ENCODE measurements at regions not wholly inside any gene's neighbourhood (a gene's known extent, or its start where the extent isn't known, plus 50 kb on each side); places are given as distances from the start of the nearest gene placed in this dataset.
"Not testable (repeated sequence)": the region's sequence is repeated elsewhere in the genome, so short reads cannot be mapped to it uniquely, and the experiment has no call there.

DNA sequence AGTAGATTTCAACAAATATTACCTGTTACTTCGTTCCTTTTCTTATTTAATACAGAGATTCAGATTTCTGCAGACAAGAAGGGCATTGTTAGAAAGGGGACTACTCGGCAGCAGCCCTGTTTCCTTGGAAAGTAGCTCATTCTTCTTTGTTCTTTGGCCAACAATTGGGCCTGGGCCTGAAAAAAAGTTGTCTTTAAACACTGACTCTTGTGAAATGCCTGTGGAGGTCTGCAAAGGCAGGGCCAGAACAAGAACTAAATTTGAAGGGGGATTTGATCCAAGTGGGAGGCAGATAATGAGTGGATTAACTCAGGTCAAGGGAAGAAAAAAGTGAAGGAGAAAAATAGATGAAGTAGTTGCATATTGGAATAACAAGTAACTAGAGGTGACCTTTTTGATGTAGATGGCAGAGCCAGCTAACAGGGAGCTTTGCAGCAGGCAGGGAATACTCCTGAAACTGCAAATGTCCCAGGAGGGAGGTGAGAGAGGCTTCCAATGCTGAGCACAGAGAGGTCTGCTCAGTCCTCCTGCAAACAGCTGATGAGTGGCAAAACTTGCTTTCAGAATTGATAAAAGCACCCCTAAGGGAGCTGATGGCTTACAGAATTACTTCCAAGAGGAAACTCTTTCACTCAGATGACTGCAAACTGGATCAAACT is 393.2 kb upstream of the HS3ST1 start:
- TF ChIP-seq, protein P1, sequence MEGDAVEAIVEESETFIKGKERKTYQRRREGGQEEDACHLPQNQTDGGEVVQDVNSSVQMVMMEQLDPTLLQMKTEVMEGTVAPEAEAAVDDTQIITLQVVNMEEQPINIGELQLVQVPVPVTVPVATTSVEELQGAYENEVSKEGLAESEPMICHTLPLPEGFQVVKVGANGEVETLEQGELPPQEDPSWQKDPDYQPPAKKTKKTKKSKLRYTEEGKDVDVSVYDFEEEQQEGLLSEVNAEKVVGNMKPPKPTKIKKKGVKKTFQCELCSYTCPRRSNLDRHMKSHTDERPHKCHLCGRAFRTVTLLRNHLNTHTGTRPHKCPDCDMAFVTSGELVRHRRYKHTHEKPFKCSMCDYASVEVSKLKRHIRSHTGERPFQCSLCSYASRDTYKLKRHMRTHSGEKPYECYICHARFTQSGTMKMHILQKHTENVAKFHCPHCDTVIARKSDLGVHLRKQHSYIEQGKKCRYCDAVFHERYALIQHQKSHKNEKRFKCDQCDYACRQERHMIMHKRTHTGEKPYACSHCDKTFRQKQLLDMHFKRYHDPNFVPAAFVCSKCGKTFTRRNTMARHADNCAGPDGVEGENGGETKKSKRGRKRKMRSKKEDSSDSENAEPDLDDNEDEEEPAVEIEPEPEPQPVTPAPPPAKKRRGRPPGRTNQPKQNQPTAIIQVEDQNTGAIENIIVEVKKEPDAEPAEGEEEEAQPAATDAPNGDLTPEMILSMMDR (IDR thresholded peaks at IDR 0.05): no peak
- TF ChIP-seq POLR2AphosphoS5 (IDR thresholded peaks at IDR 0.05): no peak
- TF ChIP-seq EP300 (IDR thresholded peaks at IDR 0.05; ENCODE audit: low read depth): no peak
- no peak for TF ChIP-seq POLR2A (IDR thresholded peaks at IDR 0.05)
- in situ Hi-C loops (cut with MboI; ENCODE audit: low pct_ligation_motif_present in 1 of 4, low pct_unique_long_range_greater_than_20kb in 1 of 4, low sequenced_read_pairs in 3 of 4) (no loop called here), intact Hi-C loops (cut with DNase I; ENCODE audit: low total_unique reads) (no loop called here)
- Histone ChIP-seq H3K27ac (no peak overlapping the region), H3K4me3 (no peak overlapping the region), H3K27me3 (no peaks in the 10 kb centered on the region), H3K9me3 (no peaks in the 10 kb centered on the region), H3K36me3 (no peaks in the 10 kb centered on the region), H3K4me1 (no peaks in the 10 kb centered on the region)
- WGBS, 2 donors (ENCODE audit: low coverage in 1 of 2): 42 to 45% methylated on average over 2 of the region's 2 CpGs
- no peak for DNase-seq

DNA sequence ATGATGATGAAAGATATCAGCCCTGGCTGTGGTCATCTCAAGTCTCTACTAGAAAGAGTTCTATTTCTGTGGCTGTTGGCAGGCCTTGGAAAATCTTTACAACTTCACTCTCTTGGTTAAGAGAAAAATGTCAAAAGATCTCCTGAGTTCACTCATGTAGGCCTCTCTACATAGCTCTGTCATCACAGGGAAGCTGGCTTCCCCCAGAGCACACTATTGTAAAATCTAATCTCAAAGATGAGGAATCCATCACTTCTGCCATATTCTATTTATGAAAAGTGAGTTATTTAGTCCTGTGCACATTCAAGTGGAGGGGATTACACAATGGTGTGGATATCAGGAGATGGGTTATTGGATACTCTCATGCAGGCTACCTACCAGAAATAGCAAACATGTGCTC is 388.4 kb upstream of the HS3ST1 start:
- no peak overlapping the region for H3K4me3 ChIP-seq
- H3K36me3 ChIP-seq: no peaks in the 10 kb centered on the region
- H3K9me3 ChIP-seq: no peaks in the 10 kb centered on the region
- no peak for DNase-seq
- in situ Hi-C loops (cut with MboI; ENCODE audit: low pct_ligation_motif_present in 1 of 4, low pct_unique_long_range_greater_than_20kb in 1 of 4, low sequenced_read_pairs in 3 of 4) (no loop called here), intact Hi-C loops (cut with DNase I; ENCODE audit: low total_unique reads) (no loop called here)
- no peak overlapping the region for H3K27ac ChIP-seq
- no peaks in the 10 kb centered on the region for H3K4me1 ChIP-seq
- TF ChIP-seq, protein P1 (IDR thresholded peaks at IDR 0.05): no peak
- TF ChIP-seq EP300 (IDR thresholded peaks at IDR 0.05; ENCODE audit: low read depth) (no peak), POLR2AphosphoS5 (IDR thresholded peaks at IDR 0.05) (no peak), POLR2A (IDR thresholded peaks at IDR 0.05) (no peak)
- no peaks in the 10 kb centered on the region for H3K27me3 ChIP-seq

GRCh38 chr4:11814758-11815157 is 386.1 kb upstream of the HS3ST1 start:
- TF ChIP-seq POLR2AphosphoS5 (IDR thresholded peaks at IDR 0.05): no peak
- no peak for TF ChIP-seq EP300 (IDR thresholded peaks at IDR 0.05; ENCODE audit: low read depth)
- TF ChIP-seq POLR2A (IDR thresholded peaks at IDR 0.05): no peak
- TF ChIP-seq, protein P1 (IDR thresholded peaks at IDR 0.05): no peak
- in situ Hi-C loops (cut with MboI; ENCODE audit: low pct_ligation_motif_present in 1 of 4, low pct_unique_long_range_greater_than_20kb in 1 of 4, low sequenced_read_pairs in 3 of 4): no loop called here
- no peak for DNase-seq
- no peaks in the 10 kb centered on the region for H3K9me3 ChIP-seq
- no peak overlapping the region for H3K4me3 ChIP-seq
- intact Hi-C loops (cut with DNase I; ENCODE audit: low total_unique reads): no loop called here
- 73 to 78% methylated on average over 2 of the region's 2 CpGs for WGBS, 2 donors (ENCODE audit: low coverage in 1 of 2)
- H3K36me3 ChIP-seq: no peaks in the 10 kb centered on the region
- H3K27ac ChIP-seq: no peak overlapping the region
- H3K27me3 ChIP-seq: no peaks in the 10 kb centered on the region
- H3K4me1 ChIP-seq: no peaks in the 10 kb centered on the region

GRCh38 chr4:11813951-11814446 is 385.3 kb upstream of the HS3ST1 start:
- no peak for DNase-seq
- no peaks in the 10 kb centered on the region for H3K36me3 ChIP-seq
- H3K27me3 ChIP-seq: no peaks in the 10 kb centered on the region
- intact Hi-C loops (cut with DNase I; ENCODE audit: low total_unique reads) (no loop called here), in situ Hi-C loops (cut with MboI; ENCODE audit: low pct_ligation_motif_present in 1 of 4, low pct_unique_long_range_greater_than_20kb in 1 of 4, low sequenced_read_pairs in 3 of 4) (no loop called here)
- no peaks in the 10 kb centered on the region for H3K9me3 ChIP-seq
- no peaks in the 10 kb centered on the region for H3K4me1 ChIP-seq
- no peak overlapping the region for H3K27ac ChIP-seq
- 0 to 13% methylated on average over 1 of the region's 1 CpG for WGBS, 2 donors (ENCODE audit: low coverage in 1 of 2)
- TF ChIP-seq POLR2AphosphoS5 (IDR thresholded peaks at IDR 0.05) (no peak), POLR2A (IDR thresholded peaks at IDR 0.05) (no peak), EP300 (IDR thresholded peaks at IDR 0.05; ENCODE audit: low read depth) (no peak)
- TF ChIP-seq, protein P1 (IDR thresholded peaks at IDR 0.05): no peak
- H3K4me3 ChIP-seq: no peak overlapping the region

GRCh38 chr4:11811521-11811920 is 382.8 kb upstream of the HS3ST1 start:
- WGBS, 2 donors (ENCODE audit: low coverage in 1 of 2): 79% methylated on average over 3 of the region's 3 CpGs; no CpG with 5 or more reads in 1 of the 2 donors

More at GRCh38 chr4:11811521-11811920, 382.8 kb upstream of the HS3ST1 start:
- H3K9me3 ChIP-seq; H3K4me3 ChIP-seq; H3K27me3 ChIP-seq; H3K27ac ChIP-seq; DNase-seq; in situ Hi-C loops (cut with MboI; ENCODE audit: low pct_ligation_motif_present in 1 of 4, low pct_unique_long_range_greater_than_20kb in 1 of 4, low sequenced_read_pairs in 3 of 4); H3K36me3 ChIP-seq; H3K4me1 ChIP-seq; intact Hi-C loops (cut with DNase I; ENCODE audit: low total_unique reads): not testable (repeated sequence)

Data from transverse colon (tissue), 4 donors.